ENCODE measurements at regions not wholly inside any gene's neighbourhood (a gene's known extent, or its start where the extent isn't known, plus 50 kb on each side); places are given as distances from the start of the nearest gene placed in this dataset.

- no TSS peak for BruUV-seq (replicated peaks)
- DNase-seq (ENCODE audit: low read depth, low spot score) (no peak), ATAC-seq (no peak)
- Histone ChIP-seq H3K36me3 (ENCODE audit: control insufficient read depth, insufficient read depth, low read length) (no peaks in the 10 kb centered on the region), H3K4me3 (ENCODE audit: low read depth in 2 of 2, low read length in 2 of 2) (no peak overlapping the region), H3K27ac (ENCODE audit: low read length) (no peak overlapping the region), H3K27me3 (ENCODE audit: control insufficient read depth, insufficient read depth, low read length) (no peaks in the 10 kb centered on the region), H3K4me1 (ENCODE audit: control insufficient read depth, insufficient read depth, low read length) (no peaks in the 10 kb centered on the region), H3K9me3 (ENCODE audit: control insufficient read depth, insufficient read depth, low read depth, low read length) (no peaks in the 10 kb centered on the region)
- POLR2A ChIA-PET = no interaction called here
- no peak for TF ChIP-seq SIN3A (IDR thresholded peaks at IDR 0.05; ENCODE audit: borderline replicate concordance, insufficient read depth, low read depth, low read length)
- no peak for TF ChIP-seq TCF7L2 (IDR thresholded peaks at IDR 0.05; ENCODE audit: low read depth, low read length)
- TF ChIP-seq POLR2AphosphoS5 (IDR thresholded peaks at IDR 0.05; ENCODE audit: low read depth, low read length) = no peak
- no peak for TF ChIP-seq CTCF (IDR thresholded peaks at IDR 0.05)
- no peak for TF ChIP-seq REST (IDR thresholded peaks at IDR 0.05; ENCODE audit: insufficient read depth in 1 of 2, low read depth in 2 of 2, low read length in 1 of 2)
- CTCF ChIA-PET = no interaction called here
- intact Hi-C loops (cut with micrococcal nuclease; ENCODE audit: unreplicated experiment) = no loop called here
- in situ Hi-C loops (cut with HindIII; ENCODE audit: low pct_unique_long_range_greater_than_20kb, low sequenced_read_pairs) = no loop called here
Measured at GRCh38 chr4:136438645-136439044, 1093.6 kb downstream of the PCDH18 start.

- POLR2A ChIA-PET = no interaction called here
- CTCF ChIA-PET = no interaction called here
- BruUV-seq (replicated peaks) = no TSS peak
Measured at GRCh38 chr4:136424052-136424451, 1108.2 kb downstream of the PCDH18 start.

More at GRCh38 chr4:136424052-136424451, 1108.2 kb downstream of the PCDH18 start:
- intact Hi-C loops (cut with micrococcal nuclease; ENCODE audit: unreplicated experiment) (no loop called here), in situ Hi-C loops (cut with HindIII; ENCODE audit: low pct_unique_long_range_greater_than_20kb, low sequenced_read_pairs) (no loop called here)
- no peak for DNase-seq (ENCODE audit: low read depth, low spot score)
- no peaks in the 10 kb centered on the region for H3K9me3 ChIP-seq (ENCODE audit: control insufficient read depth, insufficient read depth, low read depth, low read length)
- no peaks in the 10 kb centered on the region for H3K36me3 ChIP-seq (ENCODE audit: control insufficient read depth, insufficient read depth, low read length)
- TF ChIP-seq POLR2AphosphoS5 (IDR thresholded peaks at IDR 0.05; ENCODE audit: low read depth, low read length) = no peak
- no peak for TF ChIP-seq REST (IDR thresholded peaks at IDR 0.05; ENCODE audit: insufficient read depth in 1 of 2, low read depth in 2 of 2, low read length in 1 of 2)
- no peak for TF ChIP-seq TCF7L2 (IDR thresholded peaks at IDR 0.05; ENCODE audit: low read depth, low read length)
- TF ChIP-seq SIN3A (IDR thresholded peaks at IDR 0.05; ENCODE audit: borderline replicate concordance, insufficient read depth, low read depth, low read length) = no peak
- no peak for TF ChIP-seq CTCF (IDR thresholded peaks at IDR 0.05)
- H3K27ac ChIP-seq (ENCODE audit: low read length) = no peak overlapping the region
- H3K4me3 ChIP-seq (ENCODE audit: low read depth in 2 of 2, low read length in 2 of 2) = no peak overlapping the region
- ATAC-seq = no peak
- no peaks in the 10 kb centered on the region for H3K27me3 ChIP-seq (ENCODE audit: control insufficient read depth, insufficient read depth, low read length)
- no peaks in the 10 kb centered on the region for H3K4me1 ChIP-seq (ENCODE audit: control insufficient read depth, insufficient read depth, low read length)

Data from Panc1 (cell line).